Gastroesophageal sphincter (tissue), 4 donors: ENCODE measurements at regions not wholly inside any gene's neighbourhood (a gene's known extent, or its start where the extent isn't known, plus 50 kb on each side); places are given as distances from the start of the nearest gene placed in this dataset.

Source experiments
- ATAC-seq: fragments of 150-250 bp; one replicate; pipeline ENCODE4 v1.9.1; 2016; ENCODE audit warnings: mild to moderate bottlenecking, moderate library complexity
- H3K27ac ChIP-seq, 4 donors: fragments of 200-600 bp; sonication (generic) in 3 of 4; 1 replicate in 3 of 4; 2 replicates in 1 of 4; pipeline ENCODE4 v1.5.1; 2016 to 2019
- H3K27me3 ChIP-seq: fragments of 200-600 bp; sonication (generic); one replicate; pipeline ENCODE4 v1.5.1; 2019
- H3K36me3 ChIP-seq, 2 donors: fragments of 200-600 bp; sonication (generic); one replicate each; pipeline ENCODE4 v1.5.1; 2019; ENCODE audit warnings: control low read depth in 1 of 2
- H3K4me1 ChIP-seq, 3 donors: fragments of 200-600 bp; sonication (generic); 1 replicate in 2 of 3; 2 replicates in 1 of 3; pipeline ENCODE4 v1.5.1; 2016 to 2019; ENCODE audit warnings: control low read depth in 2 of 3
- H3K4me3 ChIP-seq, 2 donors: fragments of 200-600 bp; sonication (generic); one replicate each; pipeline ENCODE4 v1.5.1; 2019; ENCODE audit warnings: mild to moderate bottlenecking in 1 of 2, moderate library complexity in 1 of 2
- H3K9me3 ChIP-seq, 3 donors: fragments of 200-600 bp; sonication (generic); one replicate each; pipeline ENCODE4 v1.5.1; 2017 to 2019; ENCODE audit warnings: control low read depth in 2 of 3
- CTCF ChIP-seq, 4 experiments: fragments of 200-600 bp in 2 of 4; fragments of 450-650 bp in 2 of 4; sonication (generic) in 1 of 4; IDR thresholded peaks; one replicate each; pipeline ENCODE4 v1.5.1; 2017 to 2019; ENCODE audit warnings: antibody characterized with exemption in 4 of 4, mild to moderate bottlenecking in 2 of 4, moderate library complexity in 2 of 4
- EP300 ChIP-seq: sonication (generic); formaldehyde crosslinking; IDR thresholded peaks from one replicate; pipeline ENCODE4 v1.6.1; 2017; ENCODE audit warnings: antibody characterized with exemption, mild to moderate bottlenecking
- POLR2A ChIP-seq, 2 donors: fragments of 450-650 bp; IDR thresholded peaks; one replicate each; pipeline ENCODE4 v1.6.1; 2017; ENCODE audit warnings: antibody characterized with exemption in 2 of 2, mild to moderate bottlenecking in 2 of 2, moderate library complexity in 1 of 2
- POLR2AphosphoS5 ChIP-seq: sonication (generic); formaldehyde crosslinking; IDR thresholded peaks from one replicate; pipeline ENCODE4 v1.6.1; 2017; ENCODE audit warnings: antibody characterized with exemption
- WGBS, 2 donors: methylation state at CpG; one replicate each; pipeline ENCODE4 v1.1.5; 2018; ENCODE audit warnings: low coverage in 1 of 2; 5-methylcytosine and 5-hydroxymethylcytosine counted together

- Histone ChIP-seq H3K27ac (peak overlapping the region in 1 of 4 donors; percentile 17), H3K4me3 (no peak overlapping the region), H3K4me1 (no peaks in the 10 kb centered on the region), H3K36me3 (no peaks in the 10 kb centered on the region), H3K9me3 (no peaks in the 10 kb centered on the region), H3K27me3 (peaks cover 32% of the 10 kb centered on the region)
- ATAC-seq, result no peak
- WGBS, 2 donors, result 57 to 69% methylated on average over 5 to 6 of the region's 6 CpGs
- no peak for TF ChIP-seq EP300
- TF ChIP-seq CTCF (IDR thresholded peaks at IDR 0.05), result no peak
- no peak for TF ChIP-seq POLR2AphosphoS5
- no peak for TF ChIP-seq POLR2A (IDR thresholded peaks at IDR 0.05)
Observed at GRCh38 chr10:128713874-128714570, 587.8 kb upstream of the MKI67 start.

GRCh38 chr10:128714644-128715415 is 588.6 kb upstream of the MKI67 start:
- no peak for ATAC-seq
- Histone ChIP-seq H3K36me3 (no peaks in the 10 kb centered on the region), H3K27me3 (peaks cover 31% of the 10 kb centered on the region), H3K27ac (no peak overlapping the region), H3K4me1 (no peaks in the 10 kb centered on the region), H3K9me3 (no peaks in the 10 kb centered on the region), H3K4me3 (no peak overlapping the region)
- no peak for TF ChIP-seq EP300
- TF ChIP-seq POLR2A (IDR thresholded peaks at IDR 0.05), result no peak
- no peak for TF ChIP-seq POLR2AphosphoS5
- TF ChIP-seq CTCF (IDR thresholded peaks at IDR 0.05), result no peak
- 82 to 84% methylated on average over 11 to 12 of the region's 12 CpGs for WGBS, 2 donors

GRCh38 chr10:128716181-128716580 is 590.0 kb upstream of the MKI67 start:
- H3K4me1 ChIP-seq, result no peaks in the 10 kb centered on the region
- H3K4me3 ChIP-seq, result no peak overlapping the region
- 100% methylated on average over 1 of the region's 9 CpGs; no CpG with 5 or more reads in 1 of the 2 donors for WGBS, 2 donors
- no peak for ATAC-seq
- H3K9me3 ChIP-seq, result no peaks in the 10 kb centered on the region
- TF ChIP-seq POLR2AphosphoS5, result no peak
- no peak for TF ChIP-seq POLR2A (IDR thresholded peaks at IDR 0.05)
- no peak for TF ChIP-seq CTCF (IDR thresholded peaks at IDR 0.05)
- no peaks in the 10 kb centered on the region for H3K36me3 ChIP-seq
- no peak overlapping the region for H3K27ac ChIP-seq
- peaks cover 18% of the 10 kb centered on the region for H3K27me3 ChIP-seq

- 47 to 54% methylated on average over 4 to 5 of the region's 5 CpGs for WGBS, 2 donors
- no peaks in the 10 kb centered on the region for H3K9me3 ChIP-seq
- no peaks in the 10 kb centered on the region for H3K27me3 ChIP-seq
- no peak for TF ChIP-seq CTCF (IDR thresholded peaks at IDR 0.05)
- no peak for TF ChIP-seq EP300
- TF ChIP-seq POLR2A (IDR thresholded peaks at IDR 0.05), result no peak
- TF ChIP-seq POLR2AphosphoS5, result no peak
- H3K36me3 ChIP-seq, result no peaks in the 10 kb centered on the region
- H3K27ac ChIP-seq, result no peak overlapping the region
- peaks cover 0 to 8% (median 0%) of the 10 kb centered on the region in 3 donors for H3K4me1 ChIP-seq
- no peak overlapping the region for H3K4me3 ChIP-seq
- no peak for ATAC-seq
Observed at GRCh38 chr10:128721963-128722445, 595.8 kb upstream of the MKI67 start.
